ENCODE measurements at regions not wholly inside any gene's neighbourhood (a gene's known extent, or its start where the extent isn't known, plus 50 kb on each side); places are given as distances from the start of the nearest gene placed in this dataset.

DNA sequence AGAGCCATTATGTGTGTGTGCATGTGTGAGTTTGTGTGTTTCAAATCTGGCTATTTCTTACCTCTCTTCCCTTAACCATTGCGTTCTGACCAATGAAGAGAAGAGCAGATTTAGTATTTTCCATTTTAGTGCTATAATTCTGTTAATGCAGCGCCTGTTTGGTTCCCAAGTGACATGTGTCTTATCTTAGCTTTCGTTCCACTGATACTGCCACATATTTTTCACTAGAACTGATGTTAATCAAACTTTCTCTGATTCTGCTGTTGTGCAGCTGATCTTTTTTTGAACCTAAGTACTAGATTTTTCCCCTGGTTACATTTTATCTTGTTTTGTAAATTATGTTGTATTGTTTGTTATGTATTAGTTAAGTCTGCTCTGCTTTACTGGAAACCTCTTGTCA lies 152.9 kb upstream of the MID1 start:
- no peak for TF ChIP-seq CTCF (IDR thresholded peaks at IDR 0.05; ENCODE audit: low read depth, low read length)
- H3K4me3 ChIP-seq (ENCODE audit: low read depth, low read length), result no peak overlapping the region
- in situ Hi-C loops (cut with HindIII; ENCODE audit: low sequenced_read_pairs), result no loop called here
- DNase-seq (ENCODE audit: low read depth, low spot score), result no peak

GRCh38 chrX:10781847-10782530 lies 161.6 kb upstream of the MID1 start:
- DNase-seq (ENCODE audit: low read depth, low spot score), result no peak
- no peak overlapping the region for H3K4me3 ChIP-seq (ENCODE audit: low read depth, low read length)
- in situ Hi-C loops (cut with HindIII; ENCODE audit: low sequenced_read_pairs), result no loop called here
- TF ChIP-seq CTCF (IDR thresholded peaks at IDR 0.05; ENCODE audit: low read depth, low read length), result no peak

- TF ChIP-seq CTCF (IDR thresholded peaks at IDR 0.05; ENCODE audit: low read depth, low read length), result no peak
- DNase-seq (ENCODE audit: low read depth, low spot score), result no peak
- no peak overlapping the region for H3K4me3 ChIP-seq (ENCODE audit: low read depth, low read length)
- in situ Hi-C loops (cut with HindIII; ENCODE audit: low sequenced_read_pairs), result no loop called here
Measured at GRCh38 chrX:10783451-10783995, 163.1 kb upstream of the MID1 start.

GRCh38 chrX:10787264-10787663 lies 166.9 kb upstream of the MID1 start:
- H3K4me3 ChIP-seq (ENCODE audit: low read depth, low read length), result no peak overlapping the region
- no peak for DNase-seq (ENCODE audit: low read depth, low spot score)
- no peak for TF ChIP-seq CTCF (IDR thresholded peaks at IDR 0.05; ENCODE audit: low read depth, low read length)
- in situ Hi-C loops (cut with HindIII; ENCODE audit: low sequenced_read_pairs), result no loop called here

DNA sequence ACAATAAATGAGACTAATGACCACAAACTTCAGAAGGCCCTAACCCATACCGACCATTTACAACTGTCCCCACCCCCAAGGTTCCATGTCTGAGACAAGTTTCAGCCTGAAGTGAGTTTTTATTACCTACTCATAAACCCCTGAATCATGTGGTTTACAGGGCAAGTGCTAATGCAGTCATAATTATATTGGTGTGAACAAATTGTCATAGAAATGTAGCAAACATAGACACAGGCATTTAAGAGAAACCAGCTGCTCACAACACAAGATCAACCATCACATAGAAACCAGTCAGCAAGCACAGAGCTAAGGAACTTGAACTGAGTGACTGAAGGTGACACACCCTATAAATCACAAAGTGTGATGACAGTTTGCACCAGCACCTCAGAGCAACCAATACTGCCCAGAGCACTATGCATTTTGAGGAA lies 173.8 kb upstream of the MID1 start:
- TF ChIP-seq CTCF (IDR thresholded peaks at IDR 0.05; ENCODE audit: low read depth, low read length), result no peak
- no peak overlapping the region for H3K4me3 ChIP-seq (ENCODE audit: low read depth, low read length)
- in situ Hi-C loops (cut with HindIII; ENCODE audit: low sequenced_read_pairs), result no loop called here
- DNase-seq (ENCODE audit: low read depth, low spot score), result no peak

- H3K4me3 ChIP-seq (ENCODE audit: low read depth, low read length), result no peak overlapping the region
- in situ Hi-C loops (cut with HindIII; ENCODE audit: low sequenced_read_pairs), result no loop called here
- TF ChIP-seq CTCF (IDR thresholded peaks at IDR 0.05; ENCODE audit: low read depth, low read length), result no peak
- DNase-seq (ENCODE audit: low read depth, low spot score), result no peak
Measured at GRCh38 chrX:10795721-10796120, 175.3 kb upstream of the MID1 start.
